Psoas muscle (tissue), 7 donors: ENCODE measurements at regions not wholly inside any gene's neighbourhood (a gene's known extent, or its start where the extent isn't known, plus 50 kb on each side); places are given as distances from the start of the nearest gene placed in this dataset.

ENCODE experiments used
- ATAC-seq, 4 donors: fragments of 200-7000 bp; cut with Tn5 transposase; one replicate each; pipeline ENCODE4 v1.9.1; 2020; ENCODE audit warnings: moderate library complexity in 3 of 4, mild to moderate bottlenecking in 2 of 4
- DNase-seq, 2 donors: peaks; one replicate each; pipeline ENCODE4 v3.0.0-alpha.2; 2020
- H3K27ac ChIP-seq: fragments of 200-600 bp; one replicate; pipeline ENCODE4 v1.8.0; 2022
- H3K27me3 ChIP-seq, 3 donors: fragments of 200-600 bp in 1 of 3; one replicate each; pipeline versions ENCODE4 v1.6.1 to v1.8.0; 2013 to 2022; ENCODE audit warnings: low read length in 2 of 3, mild to moderate bottlenecking in 2 of 3, moderate library complexity in 1 of 3; ENCODE audit not compliant: insufficient read depth in 3 of 3
- H3K36me3 ChIP-seq, 2 donors: fragments of 200-600 bp in 1 of 2; one replicate each; pipeline versions ENCODE4 v1.6.1 to v1.8.0; 2013 to 2022; ENCODE audit warnings: low read depth in 1 of 2, mild to moderate bottlenecking in 1 of 2, moderate library complexity in 1 of 2; ENCODE audit not compliant: insufficient read depth in 1 of 2
- H3K4me1 ChIP-seq: fragments of 200-600 bp; one replicate; pipeline ENCODE4 v1.8.0; 2022
- H3K4me3 ChIP-seq: fragments of 200-600 bp; one replicate; pipeline ENCODE4 v1.8.0; 2022; ENCODE audit warnings: mild to moderate bottlenecking
- H3K9me3 ChIP-seq: fragments of 200-600 bp; one replicate; pipeline ENCODE4 v1.8.0; 2022
- CTCF ChIP-seq: fragments of 200-600 bp; IDR thresholded peaks from one replicate; pipeline ENCODE4 v1.8.0; 2022; ENCODE audit warnings: antibody characterized with exemption
- WGBS, 3 donors: extraction: QIAGEN DNeasy Blood & Tissue Kit; methylation state at CpG; one replicate each; pipeline versions ENCODE4 v1.1.6 to v1.1.7; 2013; 5-methylcytosine and 5-hydroxymethylcytosine counted together
- intact Hi-C, 2 donors: fragments of 100-400 bp; cut with DNase I; formaldehyde crosslinking; loops; one replicate each; pipeline versions ENCODE4 v1.11.0 to v1.14.2; 2022
- donor health status: healthy with polysubstance abuse.
- donor health status: DM: no; HTN: no; CAD: no; lungs with moderate emphysema.
- donor health status: Bipolar disorder and iron deficiency.
- donor health status: healthy.
- donor health status: DM: yes; HTN: yes; CAD: no.
- donor health status: DM: no; HTN: no; CAD: no.
- donor health status: DM: yes; HTN: yes; CAD: no.

DNA sequence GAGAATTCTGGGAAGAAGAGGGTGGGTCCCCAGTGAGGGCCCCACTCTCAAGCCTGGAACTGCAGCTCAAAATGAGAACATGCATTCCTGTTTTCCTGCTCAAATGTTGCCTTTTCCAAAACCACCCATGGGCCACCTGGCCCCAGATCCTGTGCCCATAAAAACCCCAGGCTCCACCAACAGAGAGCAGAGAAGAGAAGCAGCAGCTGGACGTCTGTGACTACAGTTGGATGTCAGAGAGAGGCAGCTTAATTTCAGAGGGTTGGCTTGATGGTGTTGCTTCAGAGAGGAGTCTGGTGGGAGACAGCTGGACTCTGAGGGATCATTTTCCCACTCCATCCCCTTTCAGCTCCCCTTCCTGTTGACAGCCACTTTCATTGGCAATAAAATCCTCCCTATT is 256.4 kb downstream of the FZD1 start:
- intact Hi-C loops = no loop called here
- no peak for ATAC-seq
- H3K9me3 ChIP-seq = no peaks in the 10 kb centered on the region

DNA sequence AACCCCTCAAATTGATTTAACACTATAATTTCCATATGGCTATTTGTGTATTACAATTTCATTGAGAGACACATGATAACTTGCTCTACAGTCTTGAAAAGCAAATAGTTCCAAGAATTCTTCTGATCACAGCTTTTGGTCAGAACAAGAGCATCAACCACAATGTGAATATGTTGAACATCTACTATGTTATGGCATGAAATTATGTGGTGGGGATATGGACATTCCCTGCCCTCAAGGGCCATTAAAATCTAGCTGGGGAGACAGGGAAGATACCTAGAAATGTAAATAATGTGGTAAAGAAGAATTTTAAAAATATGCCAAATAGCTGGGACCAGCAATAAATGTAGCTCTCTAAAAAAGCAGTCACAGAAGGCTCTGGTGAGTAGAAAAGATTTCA is 262.2 kb downstream of the FZD1 start:
- intact Hi-C loops = no loop called here
- TF ChIP-seq CTCF = no peak
- DNase-seq (no peak), ATAC-seq (no peak)
- no peaks in the 10 kb centered on the region for H3K4me1 ChIP-seq
- no peaks in the 10 kb centered on the region for H3K36me3 ChIP-seq
- H3K27ac ChIP-seq = no peak overlapping the region
- H3K4me3 ChIP-seq = no peak overlapping the region
- no peaks in the 10 kb centered on the region for H3K27me3 ChIP-seq
- H3K9me3 ChIP-seq = peaks cover 1% of the 10 kb centered on the region

More for the DNA sequence above, 256.4 kb downstream of the FZD1 start:
- no peak for TF ChIP-seq CTCF
- no peaks in the 10 kb centered on the region for H3K27me3 ChIP-seq
- H3K36me3 ChIP-seq = no peaks in the 10 kb centered on the region
- no peaks in the 10 kb centered on the region for H3K4me1 ChIP-seq
- no peak overlapping the region for H3K4me3 ChIP-seq
- WGBS, 3 donors = 15 to 36% (median 20%) methylated on average over 1 of the region's 1 CpG
- no peak overlapping the region for H3K27ac ChIP-seq
- DNase-seq = no peak

- H3K36me3 ChIP-seq = no peaks in the 10 kb centered on the region
- intact Hi-C loops = no loop called here
- no peak overlapping the region for H3K4me3 ChIP-seq
- TF ChIP-seq CTCF = no peak
- 90 to 94% (median 92%) methylated on average over 5 of the region's 5 CpGs for WGBS, 3 donors
- no peak overlapping the region for H3K27ac ChIP-seq
- H3K9me3 ChIP-seq = peaks cover 11% of the 10 kb centered on the region
- DNase-seq (no peak), ATAC-seq (no peak)
- H3K27me3 ChIP-seq = no peaks in the 10 kb centered on the region
- no peaks in the 10 kb centered on the region for H3K4me1 ChIP-seq
These were observed 263.2 kb downstream of the FZD1 start for GRCh38 chr7:91527460-91527859.

GRCh38 chr7:91533996-91534395 is 269.8 kb downstream of the FZD1 start:
- ATAC-seq (no peak), DNase-seq (no peak)
- TF ChIP-seq CTCF = no peak
- Histone ChIP-seq H3K36me3 (no peaks in the 10 kb centered on the region), H3K9me3 (peaks cover 11% of the 10 kb centered on the region), H3K4me3 (no peak overlapping the region), H3K27me3 (peaks cover 0 to 2% (median 0%) of the 10 kb centered on the region in 3 donors), H3K4me1 (no peaks in the 10 kb centered on the region), H3K27ac (no peak overlapping the region)
- WGBS, 3 donors = 71 to 81% (median 78%) methylated on average over 1 of the region's 1 CpG
- intact Hi-C loops = no loop called here
